SU-DHL-6 (cell line): ENCODE measurements at regions not wholly inside any gene's neighbourhood (a gene's known extent, or its start where the extent isn't known, plus 50 kb on each side); places are given as distances from the start of the nearest gene placed in this dataset.

Experiments
- H2AFZ ChIP-seq: fragments of 200-600 bp; sonication (generic); 2 replicates; pipeline ENCODE4 v1.6.1; 2014; ENCODE audit warnings: low read depth, mild to moderate bottlenecking, moderate library complexity, mixed read lengths, antibody characterized with exemption, low read length; ENCODE audit not compliant: severe bottlenecking
- H3F3A ChIP-seq: fragments of 200-600 bp; shearing (Covaris generic); 2 replicates; pipeline ENCODE4 v1.6.0; 2016; ENCODE audit warnings: antibody characterized with exemption, mild to moderate bottlenecking; ENCODE audit not compliant: insufficient read depth
- H3K27ac ChIP-seq: fragments of 200-600 bp; sonication (generic); 2 replicates; pipeline ENCODE4 v1.5.1; 2016; ENCODE audit warnings: low read depth, mild to moderate bottlenecking, low read length, moderate library complexity, mixed read lengths
- H3K27me3 ChIP-seq: fragments of 200-600 bp; sonication (generic), shearing (Covaris generic); 2 replicates; pipeline ENCODE4 v1.6.0; 2014; ENCODE audit warnings: mild to moderate bottlenecking, low read length
- H3K36me3 ChIP-seq: fragments of 200-600 bp; sonication (generic); 2 replicates; pipeline ENCODE4 v1.6.1; 2014; ENCODE audit warnings: mild to moderate bottlenecking, low read length, mixed read lengths
- H3K4me2 ChIP-seq: fragments of 300-600, 200-600 bp; shearing (Covaris generic), sonication (generic); 2 replicates; pipeline ENCODE4 v1.6.0; 2014; ENCODE audit warnings: low read length, low read depth, mild to moderate bottlenecking; ENCODE audit not compliant: poor library complexity, severe bottlenecking
- H3K4me3 ChIP-seq: fragments of 200-600 bp; sonication (generic); 2 replicates; pipeline ENCODE4 v1.5.1; 2014; ENCODE audit warnings: antibody characterized with exemption, low read length, mild to moderate bottlenecking, mixed read lengths; ENCODE audit not compliant: insufficient read depth, poor library complexity, severe bottlenecking
- H3K79me2 ChIP-seq: fragments of 200-600 bp; sonication (generic); 2 replicates; pipeline ENCODE4 v1.6.1; 2014; ENCODE audit warnings: mild to moderate bottlenecking, low read length, moderate library complexity; ENCODE audit not compliant: insufficient read depth
- H3K9ac ChIP-seq: fragments of 200-600 bp; sonication (generic); 2 replicates; pipeline ENCODE4 v1.7.0; 2014; ENCODE audit warnings: mild to moderate bottlenecking, low read length
- H3K9me2 ChIP-seq: fragments of 200-600 bp; sonication (generic); replicated peaks from 2 replicates; pipeline ENCODE4 v1.6.1; 2014; ENCODE audit warnings: low read length; ENCODE audit not compliant: insufficient read depth
- H3K9me3 ChIP-seq: fragments of 200-600 bp; sonication (generic); 2 replicates; pipeline ENCODE4 v1.6.1; 2014; ENCODE audit warnings: low read length, mixed read lengths; ENCODE audit not compliant: insufficient read depth
- H4K20me1 ChIP-seq: fragments of 200-600 bp; sonication (generic); 2 replicates; pipeline ENCODE4 v1.6.1; 2014; ENCODE audit warnings: low read depth, mild to moderate bottlenecking, antibody characterized with exemption, low read length, moderate library complexity, mixed read lengths
- EZH2phosphoT487 ChIP-seq: fragments of 200-600 bp; sonication (generic), shearing (Covaris generic); conservative IDR thresholded peaks from 2 replicates; pipeline ENCODE4 v1.6.1; 2018; ENCODE audit warnings: mild to moderate bottlenecking, antibody characterized with exemption, low read length, moderate library complexity, mixed read lengths
- TF ChIP-seq, protein P1 (sequence below): fragments of 200-600 bp; sonication (generic); IDR thresholded peaks from one replicate; pipeline ENCODE4 v1.5.1; 2017; ENCODE audit warnings: antibody characterized with exemption, mild to moderate bottlenecking, low read length, moderate library complexity; ENCODE audit not compliant: insufficient read depth, poor library complexity, severe bottlenecking

DNA sequence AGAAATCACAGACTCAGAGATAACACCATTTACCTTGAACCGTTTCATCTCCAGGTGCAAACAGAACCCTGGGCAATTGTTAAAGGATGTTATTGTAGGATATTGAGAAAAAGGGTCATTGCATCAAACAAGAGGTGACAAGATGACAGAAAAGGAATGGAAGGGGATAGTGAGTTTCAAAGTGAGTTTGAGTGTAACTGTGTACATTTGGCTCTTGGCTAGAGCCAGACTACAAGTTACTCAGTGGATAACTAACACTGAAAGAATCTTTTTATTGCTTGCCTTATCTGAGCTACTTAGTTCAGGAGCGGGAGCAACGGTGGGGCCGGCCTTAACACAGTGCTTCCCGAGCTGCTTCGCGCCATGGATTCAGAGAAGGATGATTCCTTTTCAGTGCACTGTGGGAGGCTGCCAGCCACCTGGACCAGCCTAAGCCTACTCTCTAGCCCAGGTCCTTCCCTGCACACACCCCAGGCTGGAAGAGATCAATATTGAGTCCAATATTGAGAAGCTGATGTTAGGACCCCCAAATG, 193.4 kb downstream of the ATPSCKMT start:
- Histone ChIP-seq H3F3A (no peaks in the 10 kb centered on the region), H2AFZ (no peak overlapping the region), H3K9me3 (no peaks in the 10 kb centered on the region), H3K9me2 (no peaks in the 10 kb centered on the region), H3K79me2 (no peaks in the 10 kb centered on the region), H3K9ac (no peak overlapping the region), H3K36me3 (no peaks in the 10 kb centered on the region), H4K20me1 (no peaks in the 10 kb centered on the region), H3K4me2 (no peak overlapping the region), H3K27me3 (no peaks in the 10 kb centered on the region), H3K27ac (no peak overlapping the region), H3K4me3 (no peak overlapping the region)
- TF ChIP-seq, protein P1, sequence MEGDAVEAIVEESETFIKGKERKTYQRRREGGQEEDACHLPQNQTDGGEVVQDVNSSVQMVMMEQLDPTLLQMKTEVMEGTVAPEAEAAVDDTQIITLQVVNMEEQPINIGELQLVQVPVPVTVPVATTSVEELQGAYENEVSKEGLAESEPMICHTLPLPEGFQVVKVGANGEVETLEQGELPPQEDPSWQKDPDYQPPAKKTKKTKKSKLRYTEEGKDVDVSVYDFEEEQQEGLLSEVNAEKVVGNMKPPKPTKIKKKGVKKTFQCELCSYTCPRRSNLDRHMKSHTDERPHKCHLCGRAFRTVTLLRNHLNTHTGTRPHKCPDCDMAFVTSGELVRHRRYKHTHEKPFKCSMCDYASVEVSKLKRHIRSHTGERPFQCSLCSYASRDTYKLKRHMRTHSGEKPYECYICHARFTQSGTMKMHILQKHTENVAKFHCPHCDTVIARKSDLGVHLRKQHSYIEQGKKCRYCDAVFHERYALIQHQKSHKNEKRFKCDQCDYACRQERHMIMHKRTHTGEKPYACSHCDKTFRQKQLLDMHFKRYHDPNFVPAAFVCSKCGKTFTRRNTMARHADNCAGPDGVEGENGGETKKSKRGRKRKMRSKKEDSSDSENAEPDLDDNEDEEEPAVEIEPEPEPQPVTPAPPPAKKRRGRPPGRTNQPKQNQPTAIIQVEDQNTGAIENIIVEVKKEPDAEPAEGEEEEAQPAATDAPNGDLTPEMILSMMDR = no peak
- no peak for TF ChIP-seq EZH2phosphoT487

DNA sequence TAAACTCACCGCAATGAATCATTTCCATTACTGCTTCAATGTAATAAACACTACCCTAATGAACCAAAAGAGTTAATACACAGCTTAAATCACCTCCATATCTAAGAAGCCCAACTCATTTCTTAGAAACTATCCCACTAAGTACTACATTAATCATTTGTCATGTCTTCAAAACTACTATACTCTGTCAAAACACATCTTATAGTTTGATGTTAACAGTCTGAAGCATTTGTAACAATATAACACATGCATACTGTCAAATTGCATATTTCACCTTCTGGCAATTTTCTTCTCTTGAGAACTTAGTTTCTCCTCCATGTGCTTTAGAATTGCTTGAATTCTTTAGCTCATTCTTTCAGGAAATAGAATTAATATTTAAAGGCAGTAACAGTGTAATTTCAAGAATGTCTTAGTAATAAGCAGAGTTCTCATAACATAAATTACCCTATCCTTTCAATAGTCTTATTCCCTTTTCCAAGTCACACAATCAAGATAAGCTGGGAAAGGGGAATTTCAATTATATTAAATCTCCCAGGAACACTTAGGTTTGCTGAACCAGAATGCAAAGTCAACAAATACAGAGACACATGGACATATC, 199.7 kb downstream of the ATPSCKMT start:
- Histone ChIP-seq H3K4me2 (no peak overlapping the region), H3K27ac (no peak overlapping the region), H3K9me2 (no peaks in the 10 kb centered on the region), H4K20me1 (no peaks in the 10 kb centered on the region), H3F3A (no peaks in the 10 kb centered on the region), H3K79me2 (no peaks in the 10 kb centered on the region), H3K27me3 (0 out of 2 replicates have a peak, but pooled peaks cover 3% of the 10 kb centered on the region), H3K9me3 (0 out of 2 replicates have a peak, but pooled peaks cover 3% of the 10 kb centered on the region), H2AFZ (no peak overlapping the region), H3K36me3 (no peaks in the 10 kb centered on the region), H3K9ac (no peak overlapping the region), H3K4me3 (no peak overlapping the region)
- TF ChIP-seq, protein P1 = no peak
- no peak for TF ChIP-seq EZH2phosphoT487

DNA sequence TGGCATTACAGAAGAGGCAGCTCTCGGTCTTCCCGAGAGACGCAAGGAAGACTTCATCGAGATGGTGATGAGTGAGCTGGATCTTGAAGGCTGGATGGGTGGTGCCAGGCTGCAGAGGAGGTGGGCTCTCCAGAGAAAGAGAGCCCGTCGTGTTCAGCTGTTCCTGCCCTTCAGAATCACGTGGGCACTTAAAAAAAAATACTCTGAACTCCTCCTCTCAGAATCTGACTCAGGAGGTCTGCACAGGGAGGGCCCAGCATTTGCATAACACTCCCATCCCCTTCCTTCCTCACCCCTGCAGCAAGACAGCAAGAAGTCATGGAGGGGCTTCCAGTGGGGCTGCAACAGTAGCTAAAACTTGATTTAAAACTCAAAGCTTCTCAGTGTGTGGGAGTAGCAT, 203.0 kb downstream of the ATPSCKMT start:
- Histone ChIP-seq H2AFZ (no peak overlapping the region), H3K36me3 (no peaks in the 10 kb centered on the region)

More for the DNA sequence above, 203.0 kb downstream of the ATPSCKMT start:
- Histone ChIP-seq H3K9ac (no peak overlapping the region), H4K20me1 (no peaks in the 10 kb centered on the region), H3K9me3 (0 out of 2 replicates have a peak, but pooled peaks cover 3% of the 10 kb centered on the region), H3F3A (no peaks in the 10 kb centered on the region), H3K27me3 (0 out of 2 replicates have a peak, but pooled peaks cover 3% of the 10 kb centered on the region), H3K79me2 (no peaks in the 10 kb centered on the region), H3K4me2 (no peak overlapping the region), H3K27ac (no peak overlapping the region), H3K9me2 (no peaks in the 10 kb centered on the region), H3K4me3 (no peak overlapping the region)
- TF ChIP-seq, protein P1 = no peak
- no peak for TF ChIP-seq EZH2phosphoT487
